OCI-LY7 (cell line): ENCODE measurements at regions not wholly inside any gene's neighbourhood (a gene's known extent, or its start where the extent isn't known, plus 50 kb on each side); places are given as distances from the start of the nearest gene placed in this dataset.

Experiments
- EZH2phosphoT487 ChIP-seq: fragments of 200-600 bp; sonication (generic); IDR thresholded peaks from 2 replicates; pipeline ENCODE4 v1.6.1; 2018; ENCODE audit warnings: low read depth, borderline replicate concordance, mild to moderate bottlenecking, mixed run types, antibody characterized with exemption, low read length, moderate library complexity, mixed read lengths
- TF ChIP-seq, protein P1 (sequence below): fragments of 200-600 bp; sonication (generic); conservative IDR thresholded peaks from 2 replicates; pipeline ENCODE4 v1.5.1; 2014; ENCODE audit warnings: mild to moderate bottlenecking, antibody characterized with exemption, low read length, moderate library complexity, mixed read lengths

DNA sequence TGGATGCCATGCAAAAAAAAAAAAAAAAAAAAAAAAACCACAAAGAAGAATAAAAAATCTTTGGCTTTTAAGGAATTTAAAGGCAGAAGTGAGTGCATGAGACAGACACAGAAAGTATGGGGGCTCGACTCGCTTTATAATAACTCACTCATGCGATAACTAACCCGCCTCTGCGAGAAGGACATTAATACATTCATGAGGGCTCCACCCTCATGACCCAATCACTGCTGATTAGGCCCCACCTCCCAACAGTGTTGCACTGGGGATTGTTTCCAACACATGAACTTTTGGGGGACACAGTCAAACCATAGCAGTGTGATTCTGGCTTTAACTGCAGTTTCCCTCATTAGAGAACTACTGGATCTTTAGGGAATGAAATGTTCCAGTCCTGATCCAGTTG lies 78.1 kb downstream of the QDPR start:
- TF ChIP-seq, protein P1, sequence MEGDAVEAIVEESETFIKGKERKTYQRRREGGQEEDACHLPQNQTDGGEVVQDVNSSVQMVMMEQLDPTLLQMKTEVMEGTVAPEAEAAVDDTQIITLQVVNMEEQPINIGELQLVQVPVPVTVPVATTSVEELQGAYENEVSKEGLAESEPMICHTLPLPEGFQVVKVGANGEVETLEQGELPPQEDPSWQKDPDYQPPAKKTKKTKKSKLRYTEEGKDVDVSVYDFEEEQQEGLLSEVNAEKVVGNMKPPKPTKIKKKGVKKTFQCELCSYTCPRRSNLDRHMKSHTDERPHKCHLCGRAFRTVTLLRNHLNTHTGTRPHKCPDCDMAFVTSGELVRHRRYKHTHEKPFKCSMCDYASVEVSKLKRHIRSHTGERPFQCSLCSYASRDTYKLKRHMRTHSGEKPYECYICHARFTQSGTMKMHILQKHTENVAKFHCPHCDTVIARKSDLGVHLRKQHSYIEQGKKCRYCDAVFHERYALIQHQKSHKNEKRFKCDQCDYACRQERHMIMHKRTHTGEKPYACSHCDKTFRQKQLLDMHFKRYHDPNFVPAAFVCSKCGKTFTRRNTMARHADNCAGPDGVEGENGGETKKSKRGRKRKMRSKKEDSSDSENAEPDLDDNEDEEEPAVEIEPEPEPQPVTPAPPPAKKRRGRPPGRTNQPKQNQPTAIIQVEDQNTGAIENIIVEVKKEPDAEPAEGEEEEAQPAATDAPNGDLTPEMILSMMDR = no peak
- TF ChIP-seq EZH2phosphoT487 = no peak
